ENCODE measurements at regions not wholly inside any gene's neighbourhood (a gene's known extent, or its start where the extent isn't known, plus 50 kb on each side); places are given as distances from the start of the nearest gene placed in this dataset.
"Not testable (repeated sequence)": the region's sequence is repeated elsewhere in the genome, so short reads cannot be mapped to it uniquely, and the experiment has no call there.

DNA sequence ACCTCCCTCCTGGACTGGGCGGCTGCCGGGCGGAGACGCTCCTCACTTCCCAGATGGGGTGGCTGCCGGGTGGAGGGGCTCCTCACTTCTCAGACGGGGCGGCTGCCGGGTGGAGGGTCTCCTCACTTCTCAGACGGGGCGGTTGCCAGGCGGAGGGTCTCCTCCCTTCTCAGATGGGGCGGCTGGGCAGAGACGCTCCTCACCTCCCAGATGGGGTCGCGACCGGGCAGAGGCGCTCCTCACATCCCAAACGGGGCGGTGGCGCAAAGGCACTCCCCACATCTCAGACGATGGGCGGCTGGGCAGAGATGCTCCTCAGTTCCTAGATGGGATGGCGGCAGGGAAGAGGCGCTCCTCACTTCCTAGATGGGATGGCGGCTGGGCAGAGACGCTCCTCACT lies 305.5 kb downstream of the SLITRK5 start:
- not testable (repeated sequence) for DNase-seq (ENCODE audit: low read depth)

DNA sequence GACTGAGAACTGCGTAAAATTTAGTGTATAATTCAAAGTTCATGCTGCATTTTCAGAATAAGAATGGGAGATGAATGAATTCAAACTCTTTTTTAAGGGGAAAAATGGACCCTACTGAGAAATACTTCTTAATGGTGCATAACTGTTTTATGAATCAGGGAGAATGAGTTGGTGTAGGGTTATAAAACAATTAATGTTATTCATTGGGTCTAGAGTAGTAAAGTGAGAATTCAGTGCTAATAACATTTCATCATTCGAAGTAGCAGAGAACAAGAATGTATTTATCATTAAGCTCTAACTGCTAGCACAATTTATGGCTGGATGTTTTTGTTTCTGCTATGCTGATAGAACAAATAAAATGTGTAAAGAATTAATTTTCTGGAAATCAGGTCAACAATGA lies 310.2 kb downstream of the SLITRK5 start:
- DNase-seq (ENCODE audit: low read depth), result no peak

DNA sequence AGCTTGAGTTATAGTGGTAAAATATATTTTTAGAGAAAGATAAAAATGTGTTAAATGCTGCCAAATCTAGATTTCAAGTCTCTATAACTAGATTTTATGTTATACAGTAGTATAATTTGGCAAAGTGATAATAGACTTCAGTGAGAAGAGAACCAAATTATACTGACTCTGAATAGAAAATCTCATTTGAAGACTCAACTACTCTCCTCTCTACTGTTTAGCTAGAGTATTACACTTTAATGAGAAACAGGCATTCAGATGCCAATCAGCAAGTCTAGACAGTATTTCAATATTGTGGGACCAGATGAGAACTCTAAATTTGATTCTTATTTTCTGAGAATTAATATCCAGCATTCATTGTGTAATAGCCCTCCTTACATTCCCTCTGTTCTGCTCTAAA lies 311.2 kb downstream of the SLITRK5 start:
- no peak for DNase-seq (ENCODE audit: low read depth)

DNA sequence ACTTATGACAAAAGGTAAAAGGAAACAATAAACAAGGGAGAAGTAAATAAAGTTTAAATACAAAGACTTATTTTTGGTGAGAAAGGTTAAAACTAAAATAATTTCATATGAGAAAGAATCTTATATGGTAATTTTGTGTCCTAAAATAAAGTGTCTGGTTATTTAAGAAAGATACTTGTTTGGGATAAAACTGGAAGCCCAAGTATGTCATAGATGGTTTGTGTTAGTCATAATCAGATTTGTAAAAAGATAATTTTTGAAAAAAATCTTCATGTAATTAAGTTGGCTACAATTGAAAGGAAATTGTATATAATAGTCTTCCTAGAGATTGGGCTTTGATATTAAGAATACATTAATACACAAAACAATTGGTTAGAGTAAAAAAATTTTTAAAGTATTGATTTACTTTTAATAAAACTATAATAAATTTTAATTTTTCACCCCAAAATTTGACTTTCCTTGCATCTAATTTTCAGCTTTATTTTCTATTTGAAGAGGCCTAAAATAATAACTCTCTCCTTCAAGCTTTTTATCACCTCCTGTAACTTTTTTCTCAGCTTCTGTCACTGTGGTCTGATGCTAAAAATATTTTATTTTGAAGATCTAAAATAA lies 315.6 kb downstream of the SLITRK5 start:
- DNase-seq (ENCODE audit: low read depth), result no peak

DNA sequence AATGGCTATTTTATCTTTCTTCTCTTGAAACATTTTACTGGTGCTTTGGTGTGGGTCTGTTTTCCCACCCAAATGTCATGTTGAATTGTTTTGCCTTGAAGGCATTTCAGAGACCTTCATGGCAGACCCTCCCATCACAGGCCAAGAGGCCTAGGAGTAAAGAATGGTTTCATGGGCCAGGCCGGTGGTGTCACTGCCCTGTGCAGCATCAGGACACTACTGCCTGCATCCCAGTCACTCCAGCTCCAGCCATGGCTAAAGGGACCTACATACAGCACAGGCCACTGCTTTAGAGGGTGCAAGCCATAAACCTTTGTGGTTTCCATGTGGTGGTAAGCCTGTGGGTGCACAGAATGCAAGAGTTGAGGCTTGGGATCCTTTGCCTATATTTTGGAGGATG lies 326.9 kb downstream of the SLITRK5 start:
- no peak for DNase-seq (ENCODE audit: low read depth)

DNA sequence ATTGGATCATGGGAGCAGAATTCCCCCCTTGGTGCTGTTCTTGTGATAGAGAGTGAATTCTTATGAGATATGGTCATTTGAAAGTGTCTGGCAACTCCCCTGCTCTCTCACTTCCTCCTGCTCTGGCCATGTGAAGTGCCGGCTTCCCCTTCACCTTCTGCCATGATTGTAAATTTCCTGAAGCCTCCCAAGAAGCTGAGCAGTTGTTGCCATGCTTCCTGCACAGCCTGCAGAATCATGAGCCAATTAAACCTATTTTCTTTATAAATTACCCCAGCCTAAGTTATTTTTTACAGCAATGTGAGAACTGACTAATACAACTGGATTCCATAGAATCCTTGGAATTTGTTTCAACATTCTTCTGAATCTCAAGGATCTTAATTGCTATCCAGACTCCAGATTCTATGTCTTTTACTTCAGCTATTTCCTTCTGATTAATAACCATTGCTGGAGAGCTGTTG lies 328.1 kb downstream of the SLITRK5 start:
- DNase-seq (ENCODE audit: low read depth), result peak; percentile 60

DNA sequence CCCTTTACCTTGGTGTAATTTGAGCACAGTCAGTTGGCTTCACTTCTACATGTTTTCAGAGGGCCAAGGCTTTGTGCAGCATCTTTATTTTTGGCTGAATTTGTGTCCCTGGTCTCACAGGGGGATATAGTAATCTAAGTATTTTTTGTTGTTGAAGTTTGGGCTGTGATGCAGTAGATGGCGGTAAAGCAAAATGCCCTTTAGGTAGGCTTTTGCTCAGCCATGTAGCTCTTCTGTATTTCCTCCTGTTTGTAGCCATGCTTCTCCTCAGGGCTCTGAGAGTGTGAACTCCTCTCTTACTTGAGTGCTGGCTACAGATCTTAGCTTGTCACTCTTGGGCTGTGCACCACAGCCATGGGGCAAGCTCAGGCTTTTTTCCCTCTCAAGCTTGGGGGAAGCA lies 328.6 kb downstream of the SLITRK5 start:
- peak; percentile 42 for DNase-seq (ENCODE audit: low read depth)

DNA sequence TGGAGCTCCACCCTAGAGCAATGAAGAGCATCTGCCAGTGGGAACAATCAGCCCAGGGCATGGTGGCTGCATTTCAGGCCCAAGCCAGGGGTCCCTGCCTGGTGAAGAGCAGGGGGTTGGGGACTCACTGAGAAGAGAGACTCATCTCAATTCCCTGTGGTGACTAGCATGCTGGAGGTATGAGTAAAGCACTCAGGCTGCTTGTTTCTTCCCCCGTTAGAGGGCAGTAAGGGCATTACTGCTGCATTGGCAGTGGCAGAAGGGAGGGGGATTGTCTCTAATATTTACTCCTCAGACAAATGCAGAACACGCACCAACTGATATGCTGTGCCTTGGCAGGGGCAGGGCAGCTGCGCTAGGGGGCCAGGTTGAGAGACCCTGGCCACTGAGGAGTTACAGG lies 329.1 kb downstream of the SLITRK5 start:
- peak; percentile 30 for DNase-seq (ENCODE audit: low read depth)

DNA sequence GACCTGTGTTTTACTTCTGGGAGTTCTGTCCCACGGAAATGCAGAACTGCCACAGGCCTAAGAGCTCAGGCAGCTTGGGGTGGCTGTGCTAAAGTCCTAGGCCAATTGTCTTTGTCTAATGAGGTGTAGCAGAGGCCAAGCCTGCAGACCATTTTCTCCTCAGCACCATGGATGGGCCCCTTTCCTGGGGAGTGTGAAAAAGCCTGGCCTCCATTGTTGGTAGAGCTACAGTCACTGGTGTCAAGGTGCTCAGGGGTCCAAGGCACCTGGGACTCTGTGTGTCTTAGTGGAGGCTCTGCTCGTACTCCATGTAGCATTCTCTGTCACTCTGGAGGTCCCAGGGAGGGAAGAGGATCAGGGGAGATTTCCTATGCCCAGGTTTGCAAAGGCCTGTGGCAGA lies 329.6 kb downstream of the SLITRK5 start:
- DNase-seq (ENCODE audit: low read depth), result no peak

DNA sequence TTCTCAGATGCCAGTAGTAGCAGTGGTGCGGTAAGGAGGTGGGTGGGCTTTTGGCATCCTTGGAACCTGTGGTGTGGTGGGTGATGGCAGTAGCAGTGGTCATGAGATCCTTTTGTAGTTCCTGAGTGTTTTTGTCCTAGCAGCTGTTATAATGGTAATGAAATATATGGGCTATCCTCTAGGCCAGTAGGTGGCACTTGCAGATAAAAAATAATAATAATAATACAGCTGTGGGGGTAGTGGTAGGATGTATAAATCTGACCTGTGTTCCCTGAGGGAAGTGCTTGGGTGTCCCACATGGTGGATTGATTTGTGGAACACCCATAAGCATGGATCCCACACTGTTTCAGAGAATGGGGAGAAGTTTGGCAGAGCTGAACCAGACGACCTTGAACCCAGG lies 334.0 kb downstream of the SLITRK5 start:
- DNase-seq (ENCODE audit: low read depth), result peak; percentile 19

DNA sequence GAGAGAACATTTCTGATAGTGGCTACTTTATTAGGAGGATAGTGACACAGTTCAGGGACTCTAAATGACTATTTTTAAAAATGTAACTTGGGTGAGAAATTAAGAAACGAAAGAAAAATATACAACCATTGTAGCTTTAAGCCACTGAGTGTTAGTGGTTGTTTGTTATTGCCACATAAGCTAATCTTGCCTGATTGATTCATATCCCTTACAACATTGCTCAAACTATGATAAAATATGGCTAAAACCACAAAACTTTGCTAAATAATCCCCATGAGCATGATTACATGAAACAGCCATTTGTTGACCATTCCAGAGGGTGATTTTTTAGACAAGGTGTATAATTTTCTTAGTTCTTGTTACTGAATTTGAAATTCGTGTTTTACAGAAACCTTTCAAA lies 343.4 kb downstream of the SLITRK5 start:
- DNase-seq (ENCODE audit: low read depth), result no peak

DNA sequence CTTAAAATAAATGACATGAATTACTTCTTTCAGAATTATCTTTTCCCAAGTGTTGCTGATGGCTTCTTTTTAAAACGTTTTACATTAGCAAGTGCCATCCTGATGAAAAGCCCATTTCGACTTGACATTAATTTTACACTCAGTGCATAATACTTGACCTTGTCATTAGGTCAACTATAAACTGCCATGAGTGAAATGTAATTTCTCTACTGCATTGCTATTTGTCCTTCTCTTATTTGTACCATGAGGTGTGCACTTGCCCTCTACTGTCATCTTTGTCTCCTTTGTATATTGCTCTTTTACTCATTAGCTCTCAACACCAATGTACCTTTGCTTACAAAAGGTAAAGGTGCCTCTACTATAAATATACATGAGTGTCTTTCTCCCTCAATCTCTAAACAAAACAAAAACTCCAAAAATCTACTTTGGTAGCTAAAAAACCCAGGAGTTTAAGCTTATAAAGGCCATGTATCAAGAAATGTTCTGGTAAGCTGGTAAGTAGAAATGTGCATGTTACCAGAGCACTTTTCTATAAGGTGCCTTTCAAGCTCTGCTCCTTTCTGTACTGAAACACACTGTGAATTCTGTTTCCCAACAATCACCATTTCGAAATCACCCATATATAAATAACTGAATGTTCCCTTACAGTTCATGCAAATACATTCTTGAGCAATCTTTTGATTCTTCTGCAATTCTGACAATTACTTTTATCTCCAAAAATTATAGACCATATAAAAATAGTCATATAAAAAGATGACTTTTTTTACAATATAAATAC lies 351.4 kb downstream of the SLITRK5 start:
- DNase-seq (ENCODE audit: low read depth), result no peak

DNA sequence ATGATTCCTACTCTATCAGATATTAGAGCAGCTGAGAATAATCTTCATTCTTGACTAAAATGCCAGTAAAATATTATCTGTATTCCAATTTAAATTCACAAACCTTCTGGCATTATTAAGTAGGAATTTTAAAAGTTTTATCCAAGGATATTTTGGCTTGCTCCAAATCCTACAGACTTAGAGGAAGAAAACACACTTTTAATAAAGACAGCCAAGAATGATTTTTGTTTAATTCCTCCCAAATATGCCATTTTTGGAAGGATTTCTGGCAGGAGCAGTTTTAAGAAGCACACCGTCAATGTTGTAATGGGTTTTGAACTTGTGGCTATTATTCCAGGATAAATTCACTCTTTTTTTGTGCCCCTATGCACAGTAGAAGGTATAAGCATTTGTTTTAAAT lies 355.1 kb downstream of the SLITRK5 start:
- DNase-seq (ENCODE audit: low read depth), result no peak

DNA sequence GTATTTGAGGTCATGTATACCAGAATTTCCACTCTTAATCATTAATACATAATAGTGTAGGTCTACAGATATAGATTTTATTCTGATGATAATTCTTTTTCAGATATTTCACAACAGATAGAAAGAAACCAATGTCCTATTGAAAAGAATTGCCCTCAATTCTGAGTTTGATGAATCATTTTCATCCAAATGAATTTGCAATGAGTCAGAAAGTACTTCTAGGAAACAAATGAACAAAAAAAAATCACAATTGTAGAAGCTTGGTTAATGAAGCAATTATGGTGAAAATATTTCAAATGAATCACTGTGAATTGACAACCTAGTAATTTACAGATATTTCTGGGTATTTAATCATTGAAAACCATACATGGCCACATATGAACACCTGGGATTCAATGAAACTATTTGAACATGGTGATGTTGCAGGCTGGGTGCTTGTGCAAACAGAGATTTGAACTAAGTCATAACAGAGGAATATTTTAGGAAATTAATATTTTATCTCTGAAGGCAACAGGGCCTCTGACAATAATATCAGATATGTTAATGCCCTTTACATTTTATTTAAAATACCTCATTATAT lies 360.9 kb downstream of the SLITRK5 start:
- peak; percentile 68 for DNase-seq (ENCODE audit: low read depth)

DNA sequence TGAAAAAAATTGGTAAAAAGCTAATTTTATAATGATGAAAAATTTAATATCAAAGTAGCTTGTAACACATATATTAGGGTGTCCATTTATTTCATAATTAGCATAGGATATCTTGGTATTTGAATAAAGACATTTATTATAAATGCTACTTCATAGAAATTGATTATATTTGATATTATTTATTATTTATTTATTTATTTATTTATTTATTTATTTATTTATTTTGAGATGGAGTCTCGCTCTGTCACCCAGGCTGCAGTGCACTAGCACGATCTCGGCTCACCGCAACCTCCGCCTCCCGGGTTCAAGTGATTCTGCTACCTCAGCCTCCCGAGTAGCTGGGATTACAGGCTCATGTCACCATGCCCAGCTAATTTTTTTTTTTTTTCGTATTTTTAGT lies 365.0 kb downstream of the SLITRK5 start:
- not testable (repeated sequence) for DNase-seq (ENCODE audit: low read depth)

DNA sequence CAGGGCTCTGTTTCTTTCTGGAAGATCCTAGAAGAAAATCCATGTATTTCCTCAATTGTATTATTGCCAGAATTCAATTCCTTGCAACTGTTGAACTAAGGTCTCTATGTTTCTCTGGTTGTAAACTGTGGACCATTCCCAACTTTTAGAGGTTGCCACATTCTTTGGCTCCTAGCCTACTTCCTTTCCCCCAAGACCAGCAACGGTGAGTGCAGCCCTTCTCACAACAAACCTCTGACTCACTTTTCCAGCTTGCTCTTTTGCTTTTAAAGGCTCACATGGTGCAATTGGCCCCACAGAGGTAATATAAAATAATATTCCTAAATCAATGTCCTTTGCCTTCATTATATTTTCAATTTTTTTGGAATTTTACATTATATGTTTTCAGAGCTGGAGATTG lies 371.3 kb downstream of the SLITRK5 start:
- DNase-seq (ENCODE audit: low read depth), result peak; percentile 63

DNA sequence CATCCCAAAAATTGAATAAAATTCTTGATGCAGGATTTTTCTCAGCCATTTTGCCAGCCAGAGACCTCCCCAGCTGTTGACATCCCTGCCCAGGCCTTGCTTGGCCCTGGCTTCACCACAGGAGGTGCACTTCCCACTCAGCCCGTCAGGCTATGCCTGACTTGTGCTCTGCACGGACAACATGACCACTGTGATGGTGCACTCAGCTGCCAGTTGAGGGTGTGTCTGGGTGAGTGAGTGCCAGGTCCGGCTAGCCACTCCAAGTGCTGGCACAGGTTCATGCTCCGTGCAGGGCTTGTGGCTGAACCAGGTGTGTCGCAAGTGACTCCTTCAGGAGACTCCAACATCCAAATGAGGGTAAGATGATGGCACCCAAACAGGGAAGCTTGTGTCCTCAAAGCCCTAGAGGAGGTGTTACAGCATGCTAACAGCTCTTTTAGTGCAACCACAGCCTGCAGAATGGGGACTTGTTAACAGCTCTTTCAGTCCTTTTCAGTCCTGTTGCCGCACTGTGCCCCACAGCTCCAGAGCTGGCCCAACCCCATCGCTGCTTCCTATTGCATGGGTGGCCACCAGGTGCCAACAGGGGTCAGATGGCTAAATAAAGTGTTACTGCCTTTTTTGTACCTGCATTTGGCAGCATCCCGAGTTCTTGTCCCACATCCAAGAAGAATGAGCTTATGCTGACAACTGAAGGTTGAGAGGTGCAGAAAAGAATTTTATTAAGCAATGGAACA lies 380.7 kb downstream of the SLITRK5 start:
- no peak for DNase-seq (ENCODE audit: low read depth)

DNA sequence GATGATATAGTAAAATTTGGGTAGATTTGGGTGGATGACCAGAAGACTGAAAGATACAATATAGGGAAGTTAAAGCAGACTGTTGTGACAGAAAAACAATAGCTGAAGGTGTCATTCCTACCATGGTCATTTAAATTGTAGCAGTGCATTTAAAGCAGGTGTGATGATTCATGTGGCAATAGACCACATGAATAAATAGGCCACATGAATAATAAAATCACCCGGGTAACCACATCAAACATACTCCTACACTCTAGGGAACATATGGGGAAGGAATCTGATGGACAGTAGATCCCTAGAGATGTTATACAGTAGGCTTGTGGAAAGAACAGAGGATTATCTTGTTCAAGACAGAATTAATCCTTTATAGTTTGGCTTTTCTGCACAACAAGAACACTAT lies 392.6 kb downstream of the SLITRK5 start:
- no peak for DNase-seq (ENCODE audit: low read depth)

DNA sequence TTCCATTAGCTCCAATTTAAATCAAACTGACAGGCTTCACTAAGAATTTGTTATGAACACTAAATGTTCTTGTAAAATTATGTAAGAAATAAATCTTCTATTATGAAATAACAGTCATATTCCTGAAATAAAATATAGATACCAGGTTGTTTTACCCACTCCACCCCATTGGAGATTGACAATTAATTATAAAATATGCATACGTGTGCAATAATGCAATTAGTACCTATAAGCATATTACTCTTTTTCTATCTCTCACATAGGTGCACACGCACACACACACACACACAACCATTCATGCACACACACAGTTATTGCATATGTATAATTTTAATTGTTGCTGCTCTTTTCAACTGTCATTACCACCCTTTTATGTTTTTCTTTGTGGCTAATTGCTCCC lies 395.7 kb downstream of the SLITRK5 start:
- DNase-seq (ENCODE audit: low read depth), result no peak

DNA sequence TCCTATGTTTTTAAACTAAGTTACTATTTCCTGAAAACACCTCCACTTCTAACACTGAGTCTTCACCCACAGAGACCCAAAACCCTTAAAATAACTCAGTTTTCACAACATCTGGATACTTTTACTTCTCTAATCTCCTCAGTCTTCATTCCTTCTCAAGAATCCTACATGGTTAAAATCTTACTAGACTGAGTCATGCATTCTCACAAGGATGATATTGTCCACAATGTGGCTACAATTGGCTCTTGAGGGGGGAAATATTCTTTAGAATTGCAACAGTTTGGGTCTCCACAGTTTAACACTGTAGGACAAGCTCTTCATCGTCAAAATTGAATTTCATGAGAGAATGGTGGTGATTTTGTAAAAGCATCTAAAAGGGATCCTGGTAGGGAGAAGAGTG lies 397.1 kb downstream of the SLITRK5 start:
- peak; percentile 40 for DNase-seq (ENCODE audit: low read depth)

DNA sequence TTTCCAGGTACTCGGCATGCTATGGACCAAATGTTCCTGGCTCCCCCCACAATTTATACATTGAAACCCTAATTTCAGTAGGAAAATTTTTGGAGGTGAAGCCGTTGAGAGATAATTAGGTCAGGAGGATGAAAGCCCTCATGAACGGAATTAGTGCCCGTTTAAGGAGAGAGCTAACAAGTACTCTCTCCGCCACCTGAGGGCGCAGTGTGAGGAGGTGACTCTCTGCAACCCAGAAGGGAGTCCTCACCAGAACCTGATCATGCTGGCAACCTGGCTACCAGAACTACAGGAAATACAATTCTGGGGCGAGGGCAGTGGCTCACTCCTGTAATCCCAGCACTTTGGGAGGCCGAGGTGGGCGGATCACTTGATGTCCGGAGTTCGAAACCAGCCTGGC lies 397.8 kb downstream of the SLITRK5 start:
- no peak for DNase-seq (ENCODE audit: low read depth)

DNA sequence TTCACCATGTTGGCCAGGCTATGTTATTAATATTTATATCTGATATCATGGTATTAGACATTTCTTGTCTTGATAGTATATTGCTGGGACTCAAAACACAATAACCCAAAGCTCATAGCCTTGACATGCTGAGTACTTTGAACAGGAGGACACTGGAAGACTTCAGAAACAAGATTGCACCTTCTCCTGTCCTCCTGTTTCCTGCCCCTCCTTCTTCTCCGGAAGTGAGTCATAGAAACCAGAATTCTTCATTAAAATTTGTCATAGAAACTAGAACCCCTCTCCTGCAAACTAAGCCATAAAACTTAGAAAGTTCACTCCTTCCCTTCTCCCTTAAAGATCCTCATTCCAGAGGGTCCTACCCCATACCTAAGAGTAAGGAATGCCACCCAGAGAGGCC lies 400.2 kb downstream of the SLITRK5 start:
- DNase-seq (ENCODE audit: low read depth), result peak; percentile 63

All from HT1080 (cell line).